ENCODE measurements at regions not wholly inside any gene's neighbourhood (a gene's known extent, or its start where the extent isn't known, plus 50 kb on each side); places are given as distances from the start of the nearest gene placed in this dataset.

DNA sequence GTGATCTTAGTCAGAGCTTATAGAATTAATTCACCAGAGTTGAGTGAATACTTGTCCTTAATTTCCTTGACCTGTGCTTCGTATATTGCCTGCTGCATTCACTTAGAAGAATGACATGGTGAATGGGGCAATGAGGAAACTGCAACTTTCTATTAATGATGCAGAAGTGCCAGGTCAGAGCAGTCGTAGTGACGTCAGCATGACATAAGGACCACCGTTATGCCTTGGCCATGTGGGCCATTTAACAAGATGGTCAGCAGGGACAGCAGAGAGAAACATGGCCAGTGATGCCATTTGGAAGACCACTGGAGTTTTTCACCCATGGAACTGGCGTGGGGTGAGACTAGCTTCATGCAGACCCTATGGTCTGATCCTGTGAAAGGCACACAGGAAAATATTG lies 1469.4 kb upstream of the TMEM132C start:
- TF ChIP-seq, protein P1, sequence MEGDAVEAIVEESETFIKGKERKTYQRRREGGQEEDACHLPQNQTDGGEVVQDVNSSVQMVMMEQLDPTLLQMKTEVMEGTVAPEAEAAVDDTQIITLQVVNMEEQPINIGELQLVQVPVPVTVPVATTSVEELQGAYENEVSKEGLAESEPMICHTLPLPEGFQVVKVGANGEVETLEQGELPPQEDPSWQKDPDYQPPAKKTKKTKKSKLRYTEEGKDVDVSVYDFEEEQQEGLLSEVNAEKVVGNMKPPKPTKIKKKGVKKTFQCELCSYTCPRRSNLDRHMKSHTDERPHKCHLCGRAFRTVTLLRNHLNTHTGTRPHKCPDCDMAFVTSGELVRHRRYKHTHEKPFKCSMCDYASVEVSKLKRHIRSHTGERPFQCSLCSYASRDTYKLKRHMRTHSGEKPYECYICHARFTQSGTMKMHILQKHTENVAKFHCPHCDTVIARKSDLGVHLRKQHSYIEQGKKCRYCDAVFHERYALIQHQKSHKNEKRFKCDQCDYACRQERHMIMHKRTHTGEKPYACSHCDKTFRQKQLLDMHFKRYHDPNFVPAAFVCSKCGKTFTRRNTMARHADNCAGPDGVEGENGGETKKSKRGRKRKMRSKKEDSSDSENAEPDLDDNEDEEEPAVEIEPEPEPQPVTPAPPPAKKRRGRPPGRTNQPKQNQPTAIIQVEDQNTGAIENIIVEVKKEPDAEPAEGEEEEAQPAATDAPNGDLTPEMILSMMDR (IDR thresholded peaks at IDR 0.05): no peak
- TF ChIP-seq POLR2A (IDR thresholded peaks at IDR 0.05): no peak

Measured in heart left ventricle (tissue), 13 donors.